ENCODE measurements at regions not wholly inside any gene's neighbourhood (a gene's known extent, or its start where the extent isn't known, plus 50 kb on each side); places are given as distances from the start of the nearest gene placed in this dataset.

GRCh38 chr1:175873290-175873935 lies 130.0 kb upstream of the TNR start:
- DNase-seq (ENCODE audit: low spot score in 2 of 2, unreplicated experiment in 2 of 2), result no peak
- Mint-ChIP-seq H3K36me3 (no peaks in the 10 kb centered on the region), H3K27ac (no peak overlapping the region), H3K4me3 (no peak overlapping the region), H3K9me3 (no peaks in the 10 kb centered on the region), H3K4me1 (no peaks in the 10 kb centered on the region), H3K27me3 (ENCODE audit: low read depth) (peaks cover 29% of the 10 kb centered on the region)
- TF ChIP-seq CTCF (IDR thresholded peaks at IDR 0.05; ENCODE audit: unreplicated experiment), result no peak

GRCh38 chr1:175872588-175872987 lies 129.2 kb upstream of the TNR start:
- H3K4me3 Mint-ChIP-seq, result no peak overlapping the region
- TF ChIP-seq CTCF (IDR thresholded peaks at IDR 0.05; ENCODE audit: unreplicated experiment), result no peak
- H3K4me1 Mint-ChIP-seq, result no peaks in the 10 kb centered on the region

GRCh38 chr1:175871647-175872046 lies 128.3 kb upstream of the TNR start:
- TF ChIP-seq CTCF (IDR thresholded peaks at IDR 0.05; ENCODE audit: unreplicated experiment), result no peak
- no peaks in the 10 kb centered on the region for H3K9me3 Mint-ChIP-seq
- H3K4me1 Mint-ChIP-seq, result no peaks in the 10 kb centered on the region
- H3K27me3 Mint-ChIP-seq (ENCODE audit: low read depth), result peaks cover 37% of the 10 kb centered on the region
- DNase-seq (ENCODE audit: low spot score in 2 of 2, unreplicated experiment in 2 of 2), result no peak
- no peaks in the 10 kb centered on the region for H3K36me3 Mint-ChIP-seq
- no peak overlapping the region for H3K4me3 Mint-ChIP-seq
- no peak overlapping the region for H3K27ac Mint-ChIP-seq

More at GRCh38 chr1:175872588-175872987, 129.2 kb upstream of the TNR start:
- Mint-ChIP-seq H3K27ac (no peak overlapping the region), H3K9me3 (no peaks in the 10 kb centered on the region), H3K27me3 (ENCODE audit: low read depth) (peaks cover 34% of the 10 kb centered on the region), H3K36me3 (no peaks in the 10 kb centered on the region)
- no peak for DNase-seq (ENCODE audit: low spot score in 2 of 2, unreplicated experiment in 2 of 2)

- peaks cover 10% of the 10 kb centered on the region for H3K4me1 Mint-ChIP-seq
- H3K9me3 Mint-ChIP-seq, result no peaks in the 10 kb centered on the region
- H3K27me3 Mint-ChIP-seq (ENCODE audit: low read depth), result peaks cover 37% of the 10 kb centered on the region
- no peak for TF ChIP-seq CTCF (IDR thresholded peaks at IDR 0.05; ENCODE audit: unreplicated experiment)
- no peak overlapping the region for H3K27ac Mint-ChIP-seq
- no peaks in the 10 kb centered on the region for H3K36me3 Mint-ChIP-seq
- no peak overlapping the region for H3K4me3 Mint-ChIP-seq
- DNase-seq (ENCODE audit: low spot score in 2 of 2, unreplicated experiment in 2 of 2), result no peak
Observed at GRCh38 chr1:175870217-175870616, 126.8 kb upstream of the TNR start.

GRCh38 chr1:175866776-175867175 lies 123.4 kb upstream of the TNR start:
- no peak for TF ChIP-seq CTCF (IDR thresholded peaks at IDR 0.05; ENCODE audit: unreplicated experiment)
- H3K9me3 Mint-ChIP-seq, result no peaks in the 10 kb centered on the region
- H3K4me1 Mint-ChIP-seq, result peaks cover 18% of the 10 kb centered on the region
- no peak overlapping the region for H3K4me3 Mint-ChIP-seq
- H3K36me3 Mint-ChIP-seq, result no peaks in the 10 kb centered on the region
- DNase-seq (ENCODE audit: low spot score in 2 of 2, unreplicated experiment in 2 of 2), result no peak
- peaks cover 28% of the 10 kb centered on the region for H3K27me3 Mint-ChIP-seq (ENCODE audit: low read depth)
- no peak overlapping the region for H3K27ac Mint-ChIP-seq

All from mesothelial cell of epicardium (in vitro differentiated cells).